ENCODE measurements at regions not wholly inside any gene's neighbourhood (a gene's known extent, or its start where the extent isn't known, plus 50 kb on each side); places are given as distances from the start of the nearest gene placed in this dataset.
A peak's percentile ranks its signal among the peaks of the same experiment; 100 is the strongest.

GRCh38 chr18:24819141-24819890 is 358.9 kb downstream of the HRH4 start:
- no peaks in the 10 kb centered on the region for H3K23me2 ChIP-seq (ENCODE audit: low read depth, low read length)
- no peak overlapping the region for H2AFZ ChIP-seq (ENCODE audit: low read length)
- no peak overlapping the region for H4K91ac ChIP-seq (replicated peaks; ENCODE audit: insufficient read length, low read length)
- H3K56ac ChIP-seq (replicated peaks; ENCODE audit: insufficient read length, low read depth, low read length) = no peak overlapping the region
- no peaks in the 10 kb centered on the region for H3K36me3 ChIP-seq (ENCODE audit: control insufficient read depth in 2 of 4, insufficient read depth in 4 of 4, low read length in 3 of 4)
- no peak overlapping the region for H2BK20ac ChIP-seq (ENCODE audit: low read length)
- no peaks in the 10 kb centered on the region for H3K79me2 ChIP-seq (ENCODE audit: control insufficient read depth in 1 of 2, insufficient read depth in 2 of 2, low read length in 2 of 2)
- H3K9ac ChIP-seq (replicated peaks in 1 of 4; ENCODE audit: extremely low read depth in 1 of 4, low read depth in 3 of 4, low read length in 3 of 4) = no peak overlapping the region
- H3K9me3 ChIP-seq (ENCODE audit: insufficient read depth in 2 of 2, low read depth in 1 of 2, low read length in 1 of 2) = no peaks in the 10 kb centered on the region
- POLR2A ChIA-PET (ENCODE audit: partially characterized antibody) = no interaction called here
- no peak overlapping the region for H2BK15ac ChIP-seq (ENCODE audit: low read length)
- no peak overlapping the region for H4K8ac ChIP-seq (ENCODE audit: extremely low read depth, insufficient read depth, low read length)
- H3K4me2 ChIP-seq (ENCODE audit: insufficient read depth in 1 of 2, low read depth in 2 of 2, low read length in 2 of 2) = 0 out of 4 replicates have a peak overlapping the region, but pooled peaks of 1 of the 2 experiments have one; percentile 1
- WGBS, 2 experiments (ENCODE audit: extremely low coverage in 1 of 2, insufficient coverage in 1 of 2, insufficient read length in 1 of 2, insufficient replicate concordance in 2 of 2, low coverage in 1 of 2, low lambda C conversion rate in 2 of 2, missing lambda C conversion rate in 1 of 2) = 90% methylated on average over 7 of the region's 7 CpGs; no CpG with 5 or more reads in 1 of the 2 experiments
- peaks cover 4 to 24% (median 12%) of the 10 kb centered on the region in 4 experiments for H3K4me1 ChIP-seq (replicated peaks in 1 of 4; ENCODE audit: control insufficient read depth in 3 of 4, insufficient read depth in 4 of 4, low read length in 3 of 4)
- H3K27me3 ChIP-seq (replicated peaks in 1 of 4; ENCODE audit: control insufficient read depth in 3 of 4, extremely low read depth in 1 of 4, insufficient read depth in 3 of 4, low read length in 3 of 4) = no peaks in the 10 kb centered on the region
- no peak for TF ChIP-seq TAF1 (IDR thresholded peaks at IDR 0.05; ENCODE audit: low read depth, low read length)
- no peak for TF ChIP-seq CHD1 (IDR thresholded peaks at IDR 0.05; ENCODE audit: low read depth, low read length)
- TF ChIP-seq RXRA (IDR thresholded peaks at IDR 0.05; ENCODE audit: insufficient read depth, low read depth, low read length) = no peak
- TF ChIP-seq MAFK (IDR thresholded peaks at IDR 0.05; ENCODE audit: low read depth, low read length) = no peak
- no peak for TF ChIP-seq YY1 (IDR thresholded peaks at IDR 0.05; ENCODE audit: low read depth, low read length)
- H3K4me3 ChIP-seq (ENCODE audit: extremely low read depth in 1 of 4, insufficient read depth in 2 of 4, low read depth in 3 of 4, low read length in 4 of 4) = no peak overlapping the region
- no peak overlapping the region for H3K27ac ChIP-seq (ENCODE audit: low read depth, low read length)
- H2BK120ac ChIP-seq (replicated peaks; ENCODE audit: low read depth, low read length) = no peak overlapping the region
- H3K4ac ChIP-seq (replicated peaks; ENCODE audit: insufficient read length, low read depth, low read length) = no peak overlapping the region
- no peaks in the 10 kb centered on the region for H4K20me1 ChIP-seq (replicated peaks in 1 of 2; ENCODE audit: control insufficient read depth in 1 of 2, insufficient read depth in 2 of 2, low read length in 2 of 2)
- H2BK12ac ChIP-seq (ENCODE audit: low read depth, low read length) = no peak overlapping the region; the same call in 1 of the 2 replicates
- H3K18ac ChIP-seq (ENCODE audit: extremely low read depth, low read length) = no peak overlapping the region
- DNase-seq (ENCODE audit: low read depth in 1 of 2, low spot score in 2 of 2) (no peak), FAIRE-seq (no peak)
- CTCF ChIA-PET (ENCODE audit: partially characterized antibody) = interaction anchor here (0.6 to 1.2 kb wide), 3 partner anchors 8 to 73 kb away, joined by 3 read pairs; no protein-coding TSS in a partner anchor
- no peak overlapping the region for H3K23ac ChIP-seq (ENCODE audit: insufficient read length)
- no peak overlapping the region for H3K14ac ChIP-seq (ENCODE audit: insufficient read length)
- H4K5ac ChIP-seq (ENCODE audit: insufficient read length, low read depth, low read length) = no peak overlapping the region
- H2AK5ac ChIP-seq (ENCODE audit: low read depth, low read length) = no peak overlapping the region
- H2BK5ac ChIP-seq (ENCODE audit: low read depth, low read length) = no peak overlapping the region
- no peaks in the 10 kb centered on the region for H3K79me1 ChIP-seq (ENCODE audit: low read depth, low read length)
